ENCODE measurements at regions not wholly inside any gene's neighbourhood (a gene's known extent, or its start where the extent isn't known, plus 50 kb on each side); places are given as distances from the start of the nearest gene placed in this dataset.

DNA sequence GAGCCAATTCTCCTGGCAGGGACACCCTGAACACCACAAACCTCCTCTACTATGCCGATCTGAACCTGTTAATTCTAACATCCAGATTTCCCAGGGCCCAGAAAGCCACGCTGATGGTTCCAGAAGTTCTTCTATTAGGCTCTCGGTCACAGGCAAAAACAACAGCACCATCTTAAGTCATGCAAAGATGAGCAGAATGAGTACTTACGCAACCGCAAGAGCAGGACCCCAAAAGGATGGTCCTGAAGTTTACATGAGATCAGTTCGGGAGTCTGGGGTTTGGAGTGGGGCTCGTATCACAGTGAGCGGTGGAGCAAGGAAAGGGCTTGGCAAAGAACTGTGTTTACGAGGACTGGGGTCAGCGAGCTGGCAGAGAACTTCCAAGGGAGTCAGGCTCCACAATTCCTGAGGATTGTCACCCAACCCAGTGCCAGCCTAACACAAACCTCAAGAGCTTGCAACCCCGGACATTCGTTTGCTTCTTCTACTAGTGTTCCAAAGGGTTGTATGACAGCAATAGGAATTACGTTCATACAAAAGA is 532.6 kb downstream of the TNS3 start:
- DNase-seq (ENCODE audit: low read depth in 4 of 4, low spot score in 3 of 4) = no peak

GRCh38 chr7:47047384-47047783 is 534.5 kb downstream of the TNS3 start:
- no peak for DNase-seq (ENCODE audit: low read depth in 4 of 4, low spot score in 3 of 4)

DNA sequence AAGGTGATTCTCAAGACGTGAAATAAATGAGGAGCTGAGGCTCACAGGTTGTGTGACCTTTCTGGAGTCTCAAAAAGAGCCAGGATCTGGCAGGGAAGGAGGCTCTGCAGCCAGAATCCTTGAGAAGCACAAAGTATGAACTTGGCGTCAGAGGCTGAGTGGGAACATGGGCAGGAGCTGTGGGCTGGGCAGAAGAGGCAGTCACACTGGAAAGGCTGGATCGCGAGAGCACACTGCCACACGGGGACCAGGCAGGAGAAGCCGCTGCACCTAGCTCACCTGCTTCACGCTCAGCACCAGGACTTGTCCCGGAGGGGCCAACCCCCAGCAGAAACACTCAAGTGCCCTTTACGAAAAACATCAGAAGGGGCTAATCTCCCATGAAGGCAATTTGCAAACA is 535.0 kb downstream of the TNS3 start:
- DNase-seq (ENCODE audit: low read depth in 4 of 4, low spot score in 3 of 4) = no peak

DNA sequence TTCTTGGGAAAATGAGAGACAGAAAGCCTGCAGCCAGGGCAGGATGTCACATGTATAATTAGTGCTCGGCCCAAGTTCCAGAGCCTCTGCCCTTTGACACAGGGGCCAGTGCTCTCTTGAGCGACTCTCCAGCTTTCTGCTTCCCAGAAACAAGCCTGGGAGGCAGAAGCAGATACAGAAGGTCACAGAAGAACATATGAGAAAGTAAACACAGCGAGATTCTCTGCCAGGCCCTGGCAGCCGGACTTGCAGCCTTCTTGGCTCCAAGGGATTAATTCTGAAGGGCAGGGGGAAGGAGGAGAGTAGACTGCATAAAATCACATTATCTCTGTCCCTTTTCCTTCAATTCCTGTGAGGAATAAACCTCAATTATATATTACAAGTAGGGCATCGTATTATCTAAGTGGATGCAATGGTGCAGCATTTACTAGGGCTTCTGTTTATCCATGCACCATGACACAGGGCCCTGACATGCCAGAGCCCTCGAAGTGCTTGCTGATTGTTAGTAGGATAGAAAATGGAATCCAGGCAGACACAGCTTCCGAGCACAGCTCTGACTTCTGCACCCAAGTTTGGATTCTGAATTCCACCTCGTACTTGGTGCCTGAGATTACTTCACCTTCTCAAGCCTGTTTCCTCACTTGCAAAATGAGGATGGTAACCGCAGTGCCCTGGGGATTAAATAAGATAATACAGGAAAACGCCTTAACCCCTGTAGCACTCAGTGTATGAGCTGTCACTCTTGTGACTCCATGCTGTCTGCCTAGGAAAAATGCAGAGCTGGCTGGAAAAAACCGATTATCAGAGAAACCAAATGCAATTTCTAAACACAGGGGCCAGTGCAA is 536.5 kb downstream of the TNS3 start:
- DNase-seq (ENCODE audit: low read depth in 4 of 4, low spot score in 3 of 4) = no peak

DNA sequence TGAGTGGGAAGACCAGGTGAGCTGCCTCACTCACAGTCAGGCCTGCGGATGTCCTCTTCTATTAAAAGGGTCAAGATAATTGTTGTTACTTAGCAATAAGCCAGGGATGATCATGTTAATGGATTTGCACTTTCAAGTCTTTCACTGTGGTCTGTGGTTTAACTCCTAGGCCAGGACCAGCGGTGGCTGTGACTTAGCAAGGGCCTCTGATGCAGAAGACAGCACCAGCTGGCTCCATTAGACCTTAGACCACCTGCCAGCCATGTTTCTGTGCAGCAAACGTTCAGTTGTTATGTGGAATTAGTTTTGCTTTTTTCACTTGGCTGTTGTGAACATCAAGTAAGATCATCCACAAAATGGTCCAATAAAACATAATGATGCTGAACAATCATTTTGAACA is 537.3 kb downstream of the TNS3 start:
- no peak for DNase-seq (ENCODE audit: low read depth in 4 of 4, low spot score in 3 of 4)

GRCh38 chr7:47043304-47043703 is 538.6 kb downstream of the TNS3 start:
- no peak for DNase-seq (ENCODE audit: low read depth in 4 of 4, low spot score in 3 of 4)

- no peak for DNase-seq (ENCODE audit: low read depth in 4 of 4, low spot score in 3 of 4)
These were observed 539.2 kb downstream of the TNS3 start for GRCh38 chr7:47042669-47043068.

- DNase-seq (ENCODE audit: low read depth in 4 of 4, low spot score in 3 of 4) = no peak
These were observed 541.0 kb downstream of the TNS3 start for GRCh38 chr7:47040795-47041347.

- no peak for DNase-seq (ENCODE audit: low read depth in 4 of 4, low spot score in 3 of 4)
These were observed 542.0 kb downstream of the TNS3 start for GRCh38 chr7:47039904-47040303.

- DNase-seq (ENCODE audit: low read depth in 4 of 4, low spot score in 3 of 4) = no peak
These were observed 542.7 kb downstream of the TNS3 start for GRCh38 chr7:47039089-47039648.

DNA sequence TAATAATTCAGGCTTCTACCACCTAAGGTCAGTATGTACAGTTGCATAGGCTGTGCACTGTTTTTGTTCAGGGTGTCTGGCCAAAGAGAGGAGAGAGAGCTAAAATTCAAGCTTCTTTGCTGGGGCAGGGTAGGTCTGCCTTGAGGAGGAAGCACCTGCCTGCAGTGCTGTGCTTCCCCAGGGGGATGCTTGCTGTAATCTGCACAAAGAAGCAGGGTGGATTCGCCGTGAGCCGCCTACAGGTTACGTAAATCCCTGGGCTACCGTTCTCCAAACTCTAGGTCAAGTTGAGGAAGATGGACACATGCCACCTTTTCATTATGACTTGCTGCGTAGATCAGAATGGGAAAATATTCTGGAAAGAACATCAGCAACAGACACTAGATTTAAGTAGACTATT is 543.3 kb downstream of the TNS3 start:
- no peak for DNase-seq (ENCODE audit: low read depth in 4 of 4, low spot score in 3 of 4)

GRCh38 chr7:47037607-47038006 is 544.3 kb downstream of the TNS3 start:
- no peak for DNase-seq (ENCODE audit: low read depth in 4 of 4, low spot score in 3 of 4)

DNA sequence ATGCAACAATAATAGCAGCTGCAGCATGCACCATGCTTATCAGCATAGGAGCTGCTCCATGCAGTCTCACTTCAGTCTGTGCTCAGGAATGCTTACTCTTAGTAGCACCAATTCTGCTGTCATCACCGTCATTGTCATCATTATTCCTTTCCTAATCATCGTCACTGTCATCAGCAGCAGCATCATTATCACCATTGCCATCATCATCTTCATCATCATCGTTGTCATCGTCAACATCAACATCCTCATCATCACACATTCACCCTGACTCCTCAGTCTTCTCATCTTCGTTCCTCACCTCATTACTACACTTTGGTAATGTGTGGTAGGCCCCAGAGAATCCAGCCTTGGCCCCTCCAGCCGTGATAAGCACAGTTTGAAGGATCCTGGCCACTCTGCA is 545.0 kb downstream of the TNS3 start:
- no peak for DNase-seq (ENCODE audit: low read depth in 4 of 4, low spot score in 3 of 4)

DNA sequence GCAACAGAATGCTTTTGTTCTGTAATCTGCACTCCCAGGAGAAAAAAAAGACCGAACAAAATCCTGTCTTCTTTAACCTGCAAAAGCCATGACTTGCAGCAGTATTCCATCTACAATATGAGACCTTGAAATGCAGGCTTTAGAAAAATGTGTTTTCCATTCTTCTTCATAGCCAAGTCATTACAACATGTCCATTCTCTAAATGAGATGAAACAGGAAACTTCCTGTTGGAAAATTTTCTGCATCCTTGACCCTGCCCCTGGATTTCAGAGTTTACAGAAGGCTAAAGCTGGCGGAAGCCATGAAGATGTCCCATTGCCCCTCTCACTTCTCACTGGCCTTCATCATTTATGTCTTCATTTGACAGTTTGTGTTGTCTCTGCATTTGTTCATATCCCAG is 546.4 kb downstream of the TNS3 start:
- DNase-seq (ENCODE audit: low read depth in 4 of 4, low spot score in 3 of 4) = no peak

DNA sequence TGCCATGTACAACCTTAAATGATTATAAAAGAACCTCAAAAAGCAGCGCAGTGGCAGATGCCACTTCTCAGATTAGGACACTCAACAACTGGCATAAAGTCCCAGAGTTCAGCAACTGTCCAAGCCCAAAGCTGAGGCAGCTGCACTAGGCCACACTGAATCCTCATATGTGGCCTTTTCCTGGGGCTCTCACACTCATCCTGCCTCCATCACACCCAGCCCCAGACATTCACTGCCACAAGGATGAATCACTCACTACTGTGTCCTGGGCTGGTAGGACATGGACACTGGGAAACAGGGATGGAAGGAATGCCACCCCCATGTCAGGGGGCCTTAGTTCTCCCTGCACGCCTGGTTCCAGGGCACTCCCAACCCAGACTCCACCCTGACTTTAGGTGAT is 547.7 kb downstream of the TNS3 start:
- DNase-seq (ENCODE audit: low read depth in 4 of 4, low spot score in 3 of 4) = no peak

DNA sequence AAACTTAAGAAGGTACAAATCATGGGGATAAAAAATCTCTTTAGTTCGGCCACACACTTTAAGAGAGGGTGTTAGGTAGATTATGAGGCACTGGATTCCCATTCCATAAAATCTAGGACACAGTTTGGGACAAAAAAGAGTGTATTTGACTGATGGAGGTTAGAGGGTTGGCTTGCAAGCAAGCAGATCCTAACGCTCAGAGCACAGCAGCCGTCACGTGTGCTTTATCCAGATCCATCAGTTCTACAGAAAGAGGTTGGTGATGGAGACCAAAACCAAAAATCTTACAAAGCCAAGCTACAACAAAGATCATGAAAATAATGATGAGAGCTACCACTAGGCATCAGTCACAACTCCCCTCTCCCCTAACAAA is 549.4 kb downstream of the TNS3 start:
- DNase-seq (ENCODE audit: low read depth in 4 of 4, low spot score in 3 of 4) = no peak

DNA sequence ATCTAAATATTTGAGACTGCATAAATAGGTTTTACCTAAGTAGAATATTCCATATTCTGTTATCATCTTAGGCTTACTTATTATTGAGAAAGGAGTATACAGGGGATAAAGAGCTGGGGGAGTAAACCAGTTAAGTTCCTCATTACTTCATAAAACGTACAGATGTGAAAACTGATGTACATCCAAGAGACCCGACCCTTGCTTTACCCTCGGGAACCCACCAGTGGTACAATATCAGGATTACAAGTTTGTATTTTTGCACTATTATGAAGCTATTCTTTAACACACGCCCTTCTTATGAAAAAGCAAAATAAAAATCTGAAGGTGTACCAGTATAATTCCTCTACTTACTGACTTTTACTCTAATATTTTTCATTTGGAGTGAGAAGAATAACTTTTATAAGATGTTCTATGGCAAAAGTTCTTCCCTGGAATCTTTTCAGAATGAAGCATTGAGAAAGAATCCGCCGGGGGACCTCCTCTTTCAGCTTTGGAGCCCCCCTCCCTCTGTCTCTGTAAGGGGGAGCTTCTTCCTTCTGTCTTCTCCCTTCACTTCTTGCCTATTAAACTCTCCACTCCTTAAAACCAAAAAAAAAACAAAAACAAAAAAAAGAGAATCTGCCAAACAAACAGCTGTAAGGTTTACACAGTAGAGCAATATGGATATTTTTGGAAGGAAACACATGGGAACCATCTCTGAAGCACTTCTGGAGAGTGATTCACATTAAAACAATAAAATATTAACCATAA is 550.0 kb downstream of the TNS3 start:
- no peak for DNase-seq (ENCODE audit: low read depth in 4 of 4, low spot score in 3 of 4)

- DNase-seq (ENCODE audit: low read depth in 4 of 4, low spot score in 3 of 4) = no peak
These were observed 553.6 kb downstream of the TNS3 start for GRCh38 chr7:47028284-47028683.

GRCh38 chr7:47027695-47028240 is 554.1 kb downstream of the TNS3 start:
- DNase-seq (ENCODE audit: low read depth in 4 of 4, low spot score in 3 of 4) = no peak

- DNase-seq (ENCODE audit: low read depth in 4 of 4, low spot score in 3 of 4) = no peak
These were observed 555.0 kb downstream of the TNS3 start for GRCh38 chr7:47026780-47027361.

GRCh38 chr7:47024991-47025390 is 556.9 kb downstream of the TNS3 start:
- no peak for DNase-seq (ENCODE audit: low read depth in 4 of 4, low spot score in 3 of 4)

Data from right renal pelvis (tissue), 4 donors.